ENCODE measurements at regions not wholly inside any gene's neighbourhood (a gene's known extent, or its start where the extent isn't known, plus 50 kb on each side); places are given as distances from the start of the nearest gene placed in this dataset.

DNA sequence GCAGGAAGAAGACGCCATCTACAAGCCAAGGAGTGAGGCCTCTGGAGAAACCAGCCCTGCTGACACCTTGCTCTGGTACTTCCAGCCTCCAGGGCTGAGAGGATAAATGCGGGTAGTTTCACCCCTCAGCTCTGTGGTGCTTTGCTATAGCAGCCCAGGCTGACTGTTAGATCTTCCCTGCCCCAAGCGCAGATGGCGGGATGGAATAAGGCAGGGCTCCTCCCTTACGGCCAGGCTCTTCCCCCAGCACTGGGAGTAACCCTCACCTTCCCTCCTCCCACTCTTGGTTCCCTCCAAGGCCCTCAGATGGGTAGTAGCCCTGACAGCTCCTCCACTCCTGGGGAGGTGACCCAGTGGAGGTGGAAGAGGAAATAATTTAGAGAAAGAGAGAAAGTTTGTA, 285.1 kb downstream of the GADD45G start:
- H2AFZ ChIP-seq (ENCODE audit: low read depth, low read length) = no peak overlapping the region
- H3F3A ChIP-seq (ENCODE audit: insufficient read depth, low read length, poor library complexity, severe bottlenecking) = no peaks in the 10 kb centered on the region
- no peaks in the 10 kb centered on the region for H3K27me3 ChIP-seq (ENCODE audit: insufficient read depth, low read depth, low read length)
- H4K20me1 ChIP-seq (ENCODE audit: insufficient read depth) = no peaks in the 10 kb centered on the region
- H3K9ac ChIP-seq (ENCODE audit: low read length) = no peak overlapping the region
- H3K4me3 ChIP-seq (ENCODE audit: low read length) = no peak overlapping the region
- H3K9me3 ChIP-seq (ENCODE audit: low read length) = no peaks in the 10 kb centered on the region
- H3K4me2 ChIP-seq (ENCODE audit: low read length) = no peak overlapping the region
- no peaks in the 10 kb centered on the region for H3K79me2 ChIP-seq (replicated peaks; ENCODE audit: insufficient read depth, low read length)
- TF ChIP-seq EZH2 (IDR thresholded peaks at IDR 0.05; ENCODE audit: borderline replicate concordance, insufficient read depth, low read length, poor library complexity, severe bottlenecking) = no peak
- no peaks in the 10 kb centered on the region for H3K36me3 ChIP-seq (ENCODE audit: insufficient read depth, low read length)
- H3K9me2 ChIP-seq (ENCODE audit: insufficient read depth, low read length) = no peaks in the 10 kb centered on the region
- H3K27ac ChIP-seq (ENCODE audit: low read length) = no peak overlapping the region

DNA sequence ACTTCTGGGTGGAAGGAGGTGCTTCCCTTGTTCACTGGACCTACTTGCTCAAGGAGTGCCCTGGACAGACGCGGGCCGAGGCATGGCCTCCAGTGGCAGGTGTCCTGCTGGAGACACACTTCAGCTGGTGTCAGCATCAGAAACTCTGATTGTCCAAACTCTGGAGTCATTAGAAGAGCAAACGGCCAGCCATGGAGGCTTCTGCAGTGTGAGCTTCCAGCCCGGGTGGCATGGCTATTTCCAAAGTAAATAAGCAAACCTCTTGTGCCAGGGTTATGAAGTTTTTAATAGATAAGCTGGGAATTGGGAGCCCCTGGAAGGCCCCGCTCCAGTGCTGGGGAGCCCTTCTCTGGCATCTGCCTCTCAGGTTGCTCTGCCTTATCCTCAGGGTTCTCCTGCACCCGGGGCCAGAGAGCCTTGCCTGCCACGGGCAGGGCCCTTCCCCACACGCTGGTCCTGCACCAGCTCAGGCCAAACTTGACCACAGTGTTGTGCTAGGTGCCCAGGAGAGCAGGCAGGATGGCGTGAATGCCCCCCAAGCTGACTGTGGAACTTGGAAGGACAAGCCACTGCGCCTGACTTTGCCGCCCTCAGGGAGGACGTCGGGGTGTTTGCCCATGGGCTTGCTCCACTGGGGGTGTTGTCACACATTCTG, 285.6 kb downstream of the GADD45G start:
- H3K4me2 ChIP-seq (ENCODE audit: low read length) = no peak overlapping the region
- H3K9me3 ChIP-seq (ENCODE audit: low read length) = no peaks in the 10 kb centered on the region
- H3K27me3 ChIP-seq (ENCODE audit: insufficient read depth, low read depth, low read length) = no peaks in the 10 kb centered on the region
- H3K27ac ChIP-seq (ENCODE audit: low read length) = no peak overlapping the region
- H4K20me1 ChIP-seq (ENCODE audit: insufficient read depth) = no peaks in the 10 kb centered on the region
- H3F3A ChIP-seq (ENCODE audit: insufficient read depth, low read length, poor library complexity, severe bottlenecking) = no peaks in the 10 kb centered on the region
- TF ChIP-seq RAD21 (conservative IDR thresholded peaks at IDR 0.05) (no peak), EP300 (conservative IDR thresholded peaks at IDR 0.05; ENCODE audit: poor library complexity, severe bottlenecking) (no peak), SMC3 (conservative IDR thresholded peaks at IDR 0.05; ENCODE audit: poor library complexity) (no peak), TAF1 (IDR thresholded peaks at IDR 0.05; ENCODE audit: low read depth) (no peak), EZH2 (IDR thresholded peaks at IDR 0.05; ENCODE audit: borderline replicate concordance, insufficient read depth, low read length, poor library complexity, severe bottlenecking) (no peak), POLR2AphosphoS5 (IDR thresholded peaks at IDR 0.05) (no peak), MXI1 (conservative IDR thresholded peaks at IDR 0.05; ENCODE audit: poor library complexity, severe bottlenecking) (no peak)
- TF ChIP-seq, protein P1, sequence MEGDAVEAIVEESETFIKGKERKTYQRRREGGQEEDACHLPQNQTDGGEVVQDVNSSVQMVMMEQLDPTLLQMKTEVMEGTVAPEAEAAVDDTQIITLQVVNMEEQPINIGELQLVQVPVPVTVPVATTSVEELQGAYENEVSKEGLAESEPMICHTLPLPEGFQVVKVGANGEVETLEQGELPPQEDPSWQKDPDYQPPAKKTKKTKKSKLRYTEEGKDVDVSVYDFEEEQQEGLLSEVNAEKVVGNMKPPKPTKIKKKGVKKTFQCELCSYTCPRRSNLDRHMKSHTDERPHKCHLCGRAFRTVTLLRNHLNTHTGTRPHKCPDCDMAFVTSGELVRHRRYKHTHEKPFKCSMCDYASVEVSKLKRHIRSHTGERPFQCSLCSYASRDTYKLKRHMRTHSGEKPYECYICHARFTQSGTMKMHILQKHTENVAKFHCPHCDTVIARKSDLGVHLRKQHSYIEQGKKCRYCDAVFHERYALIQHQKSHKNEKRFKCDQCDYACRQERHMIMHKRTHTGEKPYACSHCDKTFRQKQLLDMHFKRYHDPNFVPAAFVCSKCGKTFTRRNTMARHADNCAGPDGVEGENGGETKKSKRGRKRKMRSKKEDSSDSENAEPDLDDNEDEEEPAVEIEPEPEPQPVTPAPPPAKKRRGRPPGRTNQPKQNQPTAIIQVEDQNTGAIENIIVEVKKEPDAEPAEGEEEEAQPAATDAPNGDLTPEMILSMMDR (IDR thresholded peaks at IDR 0.05; ENCODE audit: poor library complexity, severe bottlenecking) = no peak
- TF ChIP-seq, protein P2, sequence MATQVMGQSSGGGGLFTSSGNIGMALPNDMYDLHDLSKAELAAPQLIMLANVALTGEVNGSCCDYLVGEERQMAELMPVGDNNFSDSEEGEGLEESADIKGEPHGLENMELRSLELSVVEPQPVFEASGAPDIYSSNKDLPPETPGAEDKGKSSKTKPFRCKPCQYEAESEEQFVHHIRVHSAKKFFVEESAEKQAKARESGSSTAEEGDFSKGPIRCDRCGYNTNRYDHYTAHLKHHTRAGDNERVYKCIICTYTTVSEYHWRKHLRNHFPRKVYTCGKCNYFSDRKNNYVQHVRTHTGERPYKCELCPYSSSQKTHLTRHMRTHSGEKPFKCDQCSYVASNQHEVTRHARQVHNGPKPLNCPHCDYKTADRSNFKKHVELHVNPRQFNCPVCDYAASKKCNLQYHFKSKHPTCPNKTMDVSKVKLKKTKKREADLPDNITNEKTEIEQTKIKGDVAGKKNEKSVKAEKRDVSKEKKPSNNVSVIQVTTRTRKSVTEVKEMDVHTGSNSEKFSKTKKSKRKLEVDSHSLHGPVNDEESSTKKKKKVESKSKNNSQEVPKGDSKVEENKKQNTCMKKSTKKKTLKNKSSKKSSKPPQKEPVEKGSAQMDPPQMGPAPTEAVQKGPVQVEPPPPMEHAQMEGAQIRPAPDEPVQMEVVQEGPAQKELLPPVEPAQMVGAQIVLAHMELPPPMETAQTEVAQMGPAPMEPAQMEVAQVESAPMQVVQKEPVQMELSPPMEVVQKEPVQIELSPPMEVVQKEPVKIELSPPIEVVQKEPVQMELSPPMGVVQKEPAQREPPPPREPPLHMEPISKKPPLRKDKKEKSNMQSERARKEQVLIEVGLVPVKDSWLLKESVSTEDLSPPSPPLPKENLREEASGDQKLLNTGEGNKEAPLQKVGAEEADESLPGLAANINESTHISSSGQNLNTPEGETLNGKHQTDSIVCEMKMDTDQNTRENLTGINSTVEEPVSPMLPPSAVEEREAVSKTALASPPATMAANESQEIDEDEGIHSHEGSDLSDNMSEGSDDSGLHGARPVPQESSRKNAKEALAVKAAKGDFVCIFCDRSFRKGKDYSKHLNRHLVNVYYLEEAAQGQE (IDR thresholded peaks at IDR 0.05; ENCODE audit: borderline replicate concordance) = no peak
- no peak overlapping the region for H2AFZ ChIP-seq (ENCODE audit: low read depth, low read length)
- no peaks in the 10 kb centered on the region for H3K79me2 ChIP-seq (replicated peaks; ENCODE audit: insufficient read depth, low read length)
- no peaks in the 10 kb centered on the region for H3K9me2 ChIP-seq (ENCODE audit: insufficient read depth, low read length)
- H3K36me3 ChIP-seq (ENCODE audit: insufficient read depth, low read length) = no peaks in the 10 kb centered on the region
- no peak overlapping the region for H3K9ac ChIP-seq (ENCODE audit: low read length)
- no peak overlapping the region for H3K4me3 ChIP-seq (ENCODE audit: low read length)
